ENCODE measurements at regions not wholly inside any gene's neighbourhood (a gene's known extent, or its start where the extent isn't known, plus 50 kb on each side); places are given as distances from the start of the nearest gene placed in this dataset.

GRCh38 chr16:61332461-61332860 is 703.8 kb downstream of the CDH8 start:
- H3K4me3 ChIP-seq (ENCODE audit: low read depth, low read length), result no peak overlapping the region

DNA sequence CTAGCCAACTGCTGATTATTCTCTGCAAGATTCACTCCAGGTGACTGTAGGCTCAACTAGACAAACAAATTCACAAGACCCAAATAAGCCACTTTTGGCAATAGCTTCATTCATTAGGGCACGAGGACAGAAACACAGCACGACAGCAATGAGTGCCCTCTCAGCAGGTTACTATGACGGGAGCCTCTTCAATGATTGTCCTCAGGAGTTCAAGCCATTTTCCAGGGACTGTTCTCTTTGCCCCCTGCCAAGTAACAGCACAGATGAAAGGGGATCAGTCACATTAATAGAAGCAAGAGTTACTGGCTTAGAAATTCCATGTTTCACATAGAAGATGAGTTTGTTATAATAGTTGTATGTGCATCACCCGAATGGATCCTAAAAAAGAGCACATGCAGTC is 712.2 kb downstream of the CDH8 start:
- H3K4me3 ChIP-seq (ENCODE audit: low read depth, low read length), result no peak overlapping the region

DNA sequence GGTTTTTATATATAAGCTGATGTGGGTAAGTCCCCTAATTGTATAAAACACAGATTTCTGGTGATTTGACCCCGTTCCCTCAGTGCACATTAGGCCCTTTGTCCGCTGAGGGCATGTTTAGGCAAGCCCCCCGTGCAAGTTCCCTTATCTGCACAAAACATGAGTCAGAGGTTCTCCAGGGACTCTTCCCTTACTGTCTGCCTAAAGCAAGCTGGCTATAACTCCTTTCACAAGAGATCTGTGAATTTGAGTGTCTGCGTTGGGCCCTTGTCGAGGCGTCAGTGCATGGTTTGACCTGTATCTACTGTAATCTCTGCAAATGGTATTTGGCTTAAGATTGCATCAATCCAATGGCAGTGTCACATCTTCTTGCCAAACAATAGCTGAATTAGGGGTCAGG is 712.8 kb downstream of the CDH8 start:
- H3K4me3 ChIP-seq (ENCODE audit: low read depth, low read length), result no peak overlapping the region

GRCh38 chr16:61320791-61321190 is 715.4 kb downstream of the CDH8 start:
- no peak overlapping the region for H3K4me3 ChIP-seq (ENCODE audit: low read depth, low read length)

- no peak overlapping the region for H3K4me3 ChIP-seq (ENCODE audit: low read depth, low read length)
Measured at GRCh38 chr16:61313931-61314330, 722.3 kb downstream of the CDH8 start.

GRCh38 chr16:61309386-61309785 is 726.9 kb downstream of the CDH8 start:
- H3K4me3 ChIP-seq (ENCODE audit: low read depth, low read length), result no peak overlapping the region

GRCh38 chr16:61306204-61306603 is 730.0 kb downstream of the CDH8 start:
- no peak overlapping the region for H3K4me3 ChIP-seq (ENCODE audit: low read depth, low read length)

GRCh38 chr16:61296814-61297213 is 739.4 kb downstream of the CDH8 start:
- no peak overlapping the region for H3K4me3 ChIP-seq (ENCODE audit: low read depth, low read length)

DNA sequence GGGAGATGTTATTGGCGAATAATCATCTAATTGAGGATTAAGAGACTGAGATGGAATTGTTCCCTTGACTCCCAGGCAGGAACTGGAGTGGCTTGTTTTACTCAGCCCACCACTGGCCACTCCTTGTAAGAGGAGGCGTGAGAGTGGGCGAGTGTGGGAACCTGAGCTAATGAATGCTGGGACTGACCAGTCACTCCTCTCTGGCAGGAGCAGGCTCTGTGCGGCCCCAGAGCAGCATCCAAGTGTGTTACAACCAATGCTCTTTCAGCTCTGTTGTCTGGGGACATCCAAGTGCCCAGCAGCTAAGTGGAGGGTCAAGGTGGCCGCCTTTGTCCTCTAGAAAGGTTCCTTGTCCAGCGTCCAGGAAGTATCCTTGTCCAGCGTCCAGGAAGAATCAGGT is 739.9 kb downstream of the CDH8 start:
- no peak overlapping the region for H3K4me3 ChIP-seq (ENCODE audit: low read depth, low read length)

GRCh38 chr16:61295311-61295710 is 740.9 kb downstream of the CDH8 start:
- no peak overlapping the region for H3K4me3 ChIP-seq (ENCODE audit: low read depth, low read length)

DNA sequence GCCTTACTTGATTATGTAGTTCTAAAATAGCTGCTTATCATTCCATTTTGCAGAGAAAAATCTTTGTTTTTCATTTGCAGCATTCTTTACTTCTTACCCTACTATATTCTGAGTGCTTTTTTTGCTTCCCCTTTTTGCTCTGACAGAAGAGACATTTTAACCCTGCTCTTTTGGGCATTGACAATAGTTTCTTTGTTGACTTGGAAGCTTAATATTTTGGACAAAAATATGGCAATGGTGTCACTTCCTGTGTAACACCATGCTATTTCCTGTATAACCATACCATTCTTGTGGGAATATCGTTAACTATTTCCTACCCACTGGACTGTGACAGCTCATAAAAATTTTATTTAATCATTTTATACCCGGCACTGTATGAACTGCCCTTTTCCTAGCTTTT is 747.1 kb downstream of the CDH8 start:
- H3K4me3 ChIP-seq (ENCODE audit: low read depth, low read length), result no peak overlapping the region

DNA sequence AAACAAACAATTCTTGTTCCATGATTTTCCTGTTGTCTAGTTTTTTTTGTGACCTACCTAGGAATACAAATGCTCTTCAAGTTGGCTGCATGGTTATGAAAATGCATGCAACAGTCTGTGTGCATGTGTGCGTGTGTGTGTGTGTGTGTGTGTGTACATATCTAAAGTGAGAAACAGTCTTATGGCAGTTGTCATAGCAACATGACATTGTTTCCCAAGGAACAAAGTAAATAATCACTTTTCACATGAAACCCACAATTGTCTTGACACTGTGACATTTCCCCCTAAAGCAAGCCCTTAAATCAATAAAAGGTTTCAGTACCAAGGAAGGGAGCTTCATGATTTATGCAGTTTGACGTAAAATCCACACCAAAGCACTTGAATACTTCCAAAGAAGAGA is 758.4 kb downstream of the CDH8 start:
- no peak overlapping the region for H3K4me3 ChIP-seq (ENCODE audit: low read depth, low read length)

DNA sequence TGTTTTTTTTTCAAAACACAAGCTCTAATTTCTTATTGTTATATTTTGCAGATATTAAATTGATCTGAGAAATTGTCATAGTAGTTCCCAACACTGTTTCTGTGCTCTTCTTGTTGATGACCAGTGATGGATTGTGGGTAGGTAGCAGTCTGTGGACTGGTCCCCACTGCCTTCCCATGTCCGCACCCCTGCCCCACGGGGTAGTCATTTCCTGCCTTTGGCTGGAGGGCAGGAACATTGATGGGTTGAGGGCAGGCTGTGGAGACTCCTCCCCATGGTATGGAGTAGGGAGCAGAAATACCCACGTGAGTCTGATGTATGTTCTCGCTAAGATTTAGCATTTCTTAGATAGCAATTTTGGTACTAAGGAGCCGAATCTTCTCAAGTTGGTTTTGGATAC is 762.0 kb downstream of the CDH8 start:
- no peak overlapping the region for H3K4me3 ChIP-seq (ENCODE audit: low read depth, low read length)

DNA sequence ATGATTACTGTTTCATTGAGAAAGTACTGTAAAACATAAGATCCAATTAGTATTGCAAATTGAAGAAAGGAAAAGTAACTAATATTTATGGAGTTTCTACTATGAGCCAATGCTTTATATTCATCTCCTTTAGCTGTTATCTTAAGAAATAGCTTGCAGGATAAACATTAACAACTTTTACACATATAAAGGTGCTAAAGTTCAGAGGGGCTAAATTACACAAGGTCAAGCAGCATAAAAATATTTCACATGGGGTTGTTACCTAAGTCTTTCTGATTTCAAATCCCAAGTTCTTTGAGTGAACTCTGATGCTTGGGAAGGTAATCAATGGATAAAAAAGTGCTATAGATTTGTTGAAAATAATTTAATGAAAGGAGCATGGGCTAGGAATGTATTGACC is 765.5 kb downstream of the CDH8 start:
- no peak overlapping the region for H3K4me3 ChIP-seq (ENCODE audit: low read depth, low read length)

GRCh38 chr16:61263400-61263799 is 772.8 kb downstream of the CDH8 start:
- no peak overlapping the region for H3K4me3 ChIP-seq (ENCODE audit: low read depth, low read length)

GRCh38 chr16:61261315-61261714 is 774.9 kb downstream of the CDH8 start:
- H3K4me3 ChIP-seq (ENCODE audit: low read depth, low read length), result no peak overlapping the region

GRCh38 chr16:61246592-61246991 is 789.6 kb downstream of the CDH8 start:
- no peak overlapping the region for H3K4me3 ChIP-seq (ENCODE audit: low read depth, low read length)

DNA sequence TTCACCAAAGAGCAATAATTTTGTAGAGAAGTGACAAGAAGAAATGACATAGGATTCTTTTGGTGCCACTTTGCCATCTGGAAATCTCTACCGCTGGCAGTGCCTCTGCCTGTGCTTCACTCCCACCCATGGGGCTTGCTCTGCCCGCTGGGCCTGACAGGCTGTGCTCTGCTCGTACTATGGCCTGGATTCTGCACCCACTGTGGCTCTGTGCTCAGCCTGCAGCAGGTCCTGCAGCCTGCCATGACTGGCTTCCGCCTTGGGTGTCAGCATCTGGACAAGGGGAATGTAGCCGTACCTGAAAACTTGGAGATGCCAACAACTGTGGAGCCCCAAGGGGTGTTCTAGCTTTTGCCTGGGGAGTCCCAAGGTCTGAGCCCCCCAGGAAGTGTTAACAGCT is 792.3 kb downstream of the CDH8 start:
- no peak overlapping the region for H3K4me3 ChIP-seq (ENCODE audit: low read depth, low read length)

DNA sequence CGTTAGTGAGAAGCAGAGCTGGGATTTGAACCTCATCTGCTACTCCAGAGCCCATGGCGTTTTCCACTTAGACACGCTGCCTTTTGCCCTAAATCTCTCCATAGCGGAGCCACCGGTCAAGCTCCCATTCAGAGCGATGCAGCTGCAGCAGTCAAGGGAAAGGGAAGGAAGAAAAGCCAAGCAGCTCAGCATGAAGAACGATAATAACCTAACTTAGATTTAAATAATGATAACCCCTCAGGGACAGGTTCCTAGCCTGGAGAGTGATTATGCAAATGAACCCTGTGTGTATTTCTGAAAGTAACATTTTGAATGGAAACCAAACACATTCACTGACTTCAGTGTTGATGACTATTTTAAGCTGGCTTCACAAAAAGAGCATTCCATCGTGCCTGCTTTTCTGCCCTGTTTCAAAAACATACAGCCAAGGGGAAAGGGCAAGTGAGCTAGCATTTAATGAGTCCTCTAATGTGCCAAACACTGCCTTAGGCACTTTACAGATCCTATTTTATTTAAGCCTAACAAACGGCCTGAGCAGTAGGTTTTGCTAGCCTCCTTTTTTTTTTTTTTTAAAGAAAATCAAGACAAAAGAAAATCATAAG is 798.3 kb downstream of the CDH8 start:
- no peak overlapping the region for H3K4me3 ChIP-seq (ENCODE audit: low read depth, low read length)

GRCh38 chr16:61233713-61234112 is 802.5 kb downstream of the CDH8 start:
- no peak overlapping the region for H3K4me3 ChIP-seq (ENCODE audit: low read depth, low read length)

- H3K4me3 ChIP-seq (ENCODE audit: low read depth, low read length), result no peak overlapping the region
Measured at GRCh38 chr16:61228371-61228770, 807.9 kb downstream of the CDH8 start.

GRCh38 chr16:61215605-61216004 is 820.6 kb downstream of the CDH8 start:
- no peak overlapping the region for H3K4me3 ChIP-seq (ENCODE audit: low read depth, low read length)

DNA sequence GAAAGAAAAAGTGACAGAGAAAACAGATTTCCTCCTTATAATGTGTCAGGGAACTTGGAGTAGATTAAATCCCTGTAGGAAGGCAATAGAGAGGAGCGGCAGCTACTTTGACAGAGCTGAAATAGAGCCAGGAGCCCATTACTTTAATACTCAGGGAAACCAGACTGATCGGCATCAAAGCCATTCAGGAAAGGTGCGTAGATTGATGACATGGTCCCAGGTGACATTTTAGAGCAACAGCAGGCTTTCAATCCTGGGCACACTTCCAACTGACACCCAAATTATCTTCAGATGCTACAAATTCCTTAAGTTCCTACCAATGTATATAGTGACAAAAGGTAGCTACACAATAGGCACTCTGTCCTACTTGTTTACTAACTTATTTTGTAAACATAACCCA is 821.5 kb downstream of the CDH8 start:
- H3K4me3 ChIP-seq (ENCODE audit: low read depth, low read length), result no peak overlapping the region

GRCh38 chr16:61210076-61210475 is 826.2 kb downstream of the CDH8 start:
- no peak overlapping the region for H3K4me3 ChIP-seq (ENCODE audit: low read depth, low read length)

Data from iPS-11a (cell line).